Subcutaneous abdominal adipose tissue (tissue), 5 donors: ENCODE measurements at regions not wholly inside any gene's neighbourhood (a gene's known extent, or its start where the extent isn't known, plus 50 kb on each side); places are given as distances from the start of the nearest gene placed in this dataset.

ENCODE experiments used
- H3K27ac ChIP-seq: one replicate; pipeline ENCODE4 v1.7.0; 2013; ENCODE audit warnings: low read depth, mild to moderate bottlenecking, inconsistent platforms, low read length, moderate library complexity
- H3K27me3 ChIP-seq, 5 donors: one replicate each; pipeline ENCODE4 v1.7.0; 2013; ENCODE audit warnings: low read length in 5 of 5, inconsistent platforms in 1 of 5; ENCODE audit not compliant: control insufficient read depth in 5 of 5, insufficient read depth in 4 of 5
- H3K36me3 ChIP-seq, 5 donors: one replicate each; pipeline ENCODE4 v1.7.0; 2013; ENCODE audit warnings: low read length in 5 of 5; ENCODE audit not compliant: control insufficient read depth in 5 of 5, insufficient read depth in 5 of 5
- H3K4me1 ChIP-seq, 5 donors: one replicate each; pipeline ENCODE4 v1.7.0; 2013; ENCODE audit warnings: low read length in 5 of 5, mild to moderate bottlenecking in 3 of 5, moderate library complexity in 1 of 5; ENCODE audit not compliant: control insufficient read depth in 5 of 5, insufficient read depth in 5 of 5
- H3K4me3 ChIP-seq, 5 donors: one replicate each; pipeline ENCODE4 v1.7.0; 2013; ENCODE audit warnings: low read length in 5 of 5, low read depth in 1 of 5
- H3K9ac ChIP-seq, 5 donors: one replicate each; pipeline ENCODE4 v1.7.0; 2013; ENCODE audit warnings: low read length in 5 of 5, mild to moderate bottlenecking in 4 of 5, moderate library complexity in 3 of 5
- H3K9me3 ChIP-seq, 5 donors: one replicate each; pipeline ENCODE4 v1.7.0; 2013; ENCODE audit warnings: low read length in 5 of 5; ENCODE audit not compliant: control insufficient read depth in 5 of 5
- donor health status: healthy.
- donor health status: healthy.
- donor health status: healthy.
- donor health status: healthy.
- donor health status: healthy.

DNA sequence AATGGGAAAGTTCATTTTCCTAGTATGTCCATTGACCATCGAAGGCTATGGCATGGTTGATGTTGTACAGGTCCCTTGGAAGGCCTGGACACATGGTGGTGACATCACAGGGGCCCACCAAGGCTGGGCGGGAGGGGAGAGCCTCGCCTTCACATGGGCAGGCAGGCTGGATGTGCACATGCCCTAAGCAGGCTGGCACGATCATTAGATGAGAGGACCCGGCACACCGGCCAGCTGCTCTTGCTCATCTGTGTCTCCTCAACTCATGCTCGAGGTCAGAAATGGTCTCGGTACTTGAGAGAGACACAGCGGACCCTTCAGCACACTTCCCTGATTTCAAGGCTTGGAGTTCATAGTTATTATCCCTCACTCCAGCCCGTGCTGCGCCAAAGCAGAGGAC lies 416.9 kb upstream of the ZFHX3 start:
- Histone ChIP-seq H3K9me3 (peaks cover 0 to 7% (median 2%) of the 10 kb centered on the region in 5 donors), H3K27me3 (peaks cover 0 to 7% (median 0%) of the 10 kb centered on the region in 5 donors), H3K36me3 (no peaks in the 10 kb centered on the region), H3K27ac (no peak overlapping the region), H3K9ac (no peak overlapping the region), H3K4me3 (no peak overlapping the region), H3K4me1 (no peaks in the 10 kb centered on the region)

DNA sequence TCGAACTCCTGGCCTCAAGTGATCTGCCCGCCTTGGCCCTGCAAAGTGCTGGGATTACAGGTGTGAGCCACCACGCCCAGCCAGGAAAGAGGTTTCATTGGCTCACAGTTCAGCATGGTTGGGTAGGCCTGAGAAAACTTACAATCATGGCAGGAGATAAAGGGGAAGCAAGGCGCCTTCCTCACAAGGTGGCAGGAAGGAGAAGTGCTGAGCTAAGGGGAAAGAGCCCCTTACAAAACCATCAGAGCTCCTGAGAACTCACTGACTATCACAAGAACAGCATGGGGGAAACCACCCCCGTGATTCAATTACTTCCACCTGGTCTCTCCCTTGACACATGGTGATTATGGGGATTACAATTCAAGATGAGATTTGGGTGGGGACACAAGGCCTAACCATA lies 411.7 kb upstream of the ZFHX3 start:
- no peak overlapping the region for H3K4me3 ChIP-seq
- H3K27ac ChIP-seq = no peak overlapping the region
- H3K9ac ChIP-seq = no peak overlapping the region
- H3K36me3 ChIP-seq = no peaks in the 10 kb centered on the region
- H3K9me3 ChIP-seq = peaks cover 0 to 7% (median 5%) of the 10 kb centered on the region in 5 donors
- H3K4me1 ChIP-seq = no peaks in the 10 kb centered on the region
- no peaks in the 10 kb centered on the region for H3K27me3 ChIP-seq

DNA sequence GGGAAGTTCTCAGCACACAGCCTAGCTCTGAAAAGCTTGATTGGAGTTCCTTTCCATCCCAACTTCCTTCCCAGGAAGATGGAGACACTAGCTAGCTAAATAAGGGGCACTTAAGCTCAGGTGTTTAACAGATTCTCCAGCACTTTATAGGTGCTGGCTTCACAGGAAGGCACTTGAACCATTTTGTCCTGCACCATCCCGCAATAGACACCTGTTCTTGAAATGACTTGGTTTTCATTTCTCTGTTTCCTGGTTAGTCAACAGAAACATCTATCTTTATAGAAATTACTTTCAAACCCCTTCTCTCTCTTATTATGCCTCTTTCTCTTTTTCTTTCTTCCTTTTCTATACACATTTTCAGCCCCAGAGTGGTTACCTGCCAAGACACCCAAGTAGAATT lies 409.9 kb upstream of the ZFHX3 start:
- no peak overlapping the region for H3K27ac ChIP-seq
- no peaks in the 10 kb centered on the region for H3K36me3 ChIP-seq
- H3K27me3 ChIP-seq = no peaks in the 10 kb centered on the region
- no peaks in the 10 kb centered on the region for H3K4me1 ChIP-seq
- H3K9me3 ChIP-seq = peaks cover 0 to 7% (median 5%) of the 10 kb centered on the region in 5 donors
- no peak overlapping the region for H3K4me3 ChIP-seq
- H3K9ac ChIP-seq = no peak overlapping the region

DNA sequence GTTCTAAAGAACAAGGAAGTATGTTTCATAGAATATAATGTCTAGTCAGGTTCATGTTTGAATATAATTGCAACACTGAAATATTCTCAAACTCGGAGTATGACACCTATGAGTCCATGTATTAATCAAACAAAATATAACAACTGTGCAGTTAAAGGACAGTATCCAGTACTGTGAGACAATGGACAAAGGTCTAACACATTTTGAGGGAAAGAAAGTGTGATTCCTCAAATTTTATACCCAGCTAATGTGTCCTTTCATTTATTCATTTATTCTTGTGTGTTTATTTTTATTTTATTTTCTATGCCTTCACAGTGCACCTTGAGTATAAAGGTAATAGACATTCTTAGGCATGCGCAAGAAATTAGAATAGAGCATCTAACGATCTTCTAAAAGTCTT lies 401.0 kb upstream of the ZFHX3 start:
- Histone ChIP-seq H3K4me3 (no peak overlapping the region), H3K9ac (no peak overlapping the region), H3K27ac (no peak overlapping the region), H3K36me3 (no peaks in the 10 kb centered on the region), H3K27me3 (no peaks in the 10 kb centered on the region), H3K9me3 (peaks cover 2 to 25% (median 18%) of the 10 kb centered on the region in 5 donors), H3K4me1 (no peaks in the 10 kb centered on the region)

DNA sequence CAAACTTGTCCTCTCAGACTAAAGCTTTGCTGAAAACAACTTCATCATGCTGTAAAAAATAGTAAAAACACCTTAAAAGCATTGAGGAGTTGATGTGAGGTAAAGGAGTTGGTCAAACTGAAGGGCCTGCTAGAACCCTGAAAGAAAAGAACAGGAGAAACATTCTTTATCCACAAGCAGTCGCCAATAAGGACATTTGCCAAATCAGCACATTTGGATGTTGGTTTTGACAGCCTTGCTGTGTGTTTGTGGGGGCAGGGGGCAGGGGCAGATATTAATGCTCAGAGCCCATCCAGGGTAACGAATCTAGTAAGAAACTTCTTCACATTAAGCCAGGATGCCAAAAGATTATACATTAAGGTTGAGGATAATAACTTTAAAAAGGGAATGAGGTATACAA lies 399.9 kb upstream of the ZFHX3 start:
- Histone ChIP-seq H3K4me3 (no peak overlapping the region), H3K9me3 (peaks cover 2 to 25% (median 18%) of the 10 kb centered on the region in 5 donors), H3K27ac (no peak overlapping the region), H3K27me3 (no peaks in the 10 kb centered on the region), H3K4me1 (no peaks in the 10 kb centered on the region), H3K9ac (no peak overlapping the region), H3K36me3 (no peaks in the 10 kb centered on the region)

DNA sequence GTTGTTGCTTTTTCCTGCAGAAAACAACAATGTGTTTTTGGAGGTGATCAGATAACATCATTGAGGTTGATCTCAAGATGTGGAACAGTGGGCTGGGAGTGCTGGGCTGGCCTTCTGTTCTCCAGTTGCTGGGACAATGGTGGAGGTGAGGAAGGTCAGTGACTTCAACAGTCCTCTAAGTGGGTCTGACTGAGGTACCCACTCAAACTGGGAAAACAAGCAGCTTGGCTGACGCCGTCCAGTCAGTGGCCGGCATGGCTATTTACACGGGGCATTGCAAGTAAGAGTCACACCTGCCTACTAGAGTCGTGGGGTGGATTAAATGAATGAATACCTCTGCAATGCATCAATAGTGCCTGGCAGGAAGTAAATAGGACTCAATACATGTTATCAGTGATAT lies 386.7 kb upstream of the ZFHX3 start:
- Histone ChIP-seq H3K9ac (no peak overlapping the region), H3K4me1 (no peaks in the 10 kb centered on the region), H3K27me3 (peaks cover 0 to 2% (median 0%) of the 10 kb centered on the region in 5 donors), H3K9me3 (peaks cover 0 to 4% (median 0%) of the 10 kb centered on the region in 5 donors), H3K27ac (no peak overlapping the region), H3K36me3 (no peaks in the 10 kb centered on the region), H3K4me3 (no peak overlapping the region)

DNA sequence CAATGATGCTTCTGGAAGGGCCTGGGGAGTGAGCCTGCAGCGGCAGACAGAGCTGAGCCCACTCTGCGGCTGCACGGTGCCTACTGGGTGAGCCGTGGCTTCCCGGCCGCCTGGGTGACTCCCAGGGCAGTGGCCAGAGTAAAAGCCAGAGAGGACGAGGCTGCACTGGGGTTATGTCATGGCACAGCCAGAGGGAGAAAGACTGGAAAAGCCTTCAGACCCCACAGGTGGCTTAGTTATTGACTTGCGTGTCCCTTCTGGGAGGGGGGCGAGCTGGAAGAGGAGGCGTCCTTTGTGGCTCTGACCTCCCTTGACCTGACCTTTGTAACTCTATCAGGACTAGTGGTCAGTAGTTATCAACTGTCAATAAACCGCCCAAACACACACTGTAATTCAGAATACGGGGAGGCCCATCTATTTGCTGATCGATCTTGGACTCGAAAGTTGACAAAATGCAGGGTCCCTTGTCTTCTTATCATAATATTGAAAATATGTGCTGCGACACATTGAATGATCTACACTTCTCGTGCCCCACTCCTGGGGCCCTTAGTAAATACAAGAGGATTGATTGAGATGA lies 385.9 kb upstream of the ZFHX3 start:
- peaks cover 0 to 4% (median 0%) of the 10 kb centered on the region in 5 donors for H3K9me3 ChIP-seq
- H3K27me3 ChIP-seq = peaks cover 0 to 2% (median 0%) of the 10 kb centered on the region in 5 donors
- H3K9ac ChIP-seq = no peak overlapping the region
- H3K4me3 ChIP-seq = no peak overlapping the region
- no peak overlapping the region for H3K27ac ChIP-seq
- H3K36me3 ChIP-seq = no peaks in the 10 kb centered on the region
- H3K4me1 ChIP-seq = no peaks in the 10 kb centered on the region

DNA sequence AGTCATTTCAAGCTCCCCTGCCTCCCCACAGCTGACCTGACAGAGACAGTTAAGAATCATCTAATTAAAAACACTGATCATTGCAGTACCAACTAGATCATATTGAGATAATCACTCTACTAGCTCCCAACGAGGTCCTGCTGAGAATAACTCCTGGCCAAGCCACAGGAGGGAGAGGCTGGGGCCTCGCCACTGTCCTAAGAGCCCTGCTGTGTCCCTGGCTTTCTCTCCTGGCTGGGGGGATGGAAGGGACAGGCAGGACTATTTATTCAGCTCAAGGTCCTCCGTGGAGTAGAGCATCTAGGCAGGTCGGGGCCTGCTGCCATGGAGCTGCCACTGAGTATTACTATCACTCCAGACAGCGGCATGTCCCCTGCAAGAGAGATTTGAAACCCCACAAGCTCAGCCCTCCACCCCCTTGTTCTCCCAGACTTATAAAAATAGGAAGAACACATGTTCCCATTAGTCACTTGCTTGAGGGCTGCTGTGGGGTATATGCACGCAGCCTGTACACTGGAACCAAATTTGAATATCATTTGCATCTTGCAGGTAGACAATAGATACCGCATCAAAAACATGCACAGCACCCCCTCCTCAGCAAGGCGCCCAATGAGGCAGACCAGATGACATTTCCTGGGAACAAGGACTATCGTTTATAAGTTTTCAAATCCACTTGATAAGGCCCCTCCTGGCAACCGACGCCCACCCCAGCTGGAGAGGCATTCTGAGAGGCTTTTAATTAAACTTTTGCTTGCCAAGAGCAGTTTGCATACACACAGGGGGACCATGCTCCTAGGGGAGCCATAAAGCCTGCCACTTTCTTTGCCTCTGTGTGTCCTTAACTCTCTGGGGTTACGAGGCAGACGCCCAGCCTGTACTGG lies 385.2 kb upstream of the ZFHX3 start:
- Histone ChIP-seq H3K9me3 (peaks cover 0 to 4% (median 0%) of the 10 kb centered on the region in 5 donors), H3K27ac (no peak overlapping the region), H3K27me3 (peaks cover 0 to 2% (median 0%) of the 10 kb centered on the region in 5 donors), H3K4me3 (no peak overlapping the region), H3K9ac (no peak overlapping the region), H3K4me1 (no peaks in the 10 kb centered on the region), H3K36me3 (no peaks in the 10 kb centered on the region)

DNA sequence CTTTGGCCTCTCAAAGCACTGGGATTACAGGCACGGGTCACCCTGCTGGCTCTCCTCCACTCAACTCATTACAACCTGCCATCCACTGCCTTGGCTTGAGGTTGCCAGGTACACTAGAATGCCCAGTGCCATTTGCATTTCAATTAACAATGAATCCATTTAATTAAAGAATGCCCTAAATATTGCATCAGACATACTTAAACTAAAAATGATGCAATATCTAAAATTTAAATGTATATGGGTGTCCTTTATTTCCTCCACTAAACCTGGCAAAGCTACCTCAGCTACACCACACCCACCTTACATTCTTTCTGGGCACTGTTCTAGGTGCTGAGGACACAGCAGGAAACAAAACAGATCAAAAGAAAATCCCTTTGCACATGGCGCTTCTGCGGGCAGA lies 382.2 kb upstream of the ZFHX3 start:
- H3K27ac ChIP-seq = no peak overlapping the region
- no peaks in the 10 kb centered on the region for H3K36me3 ChIP-seq
- peaks cover 0 to 4% (median 0%) of the 10 kb centered on the region in 5 donors for H3K9me3 ChIP-seq

DNA sequence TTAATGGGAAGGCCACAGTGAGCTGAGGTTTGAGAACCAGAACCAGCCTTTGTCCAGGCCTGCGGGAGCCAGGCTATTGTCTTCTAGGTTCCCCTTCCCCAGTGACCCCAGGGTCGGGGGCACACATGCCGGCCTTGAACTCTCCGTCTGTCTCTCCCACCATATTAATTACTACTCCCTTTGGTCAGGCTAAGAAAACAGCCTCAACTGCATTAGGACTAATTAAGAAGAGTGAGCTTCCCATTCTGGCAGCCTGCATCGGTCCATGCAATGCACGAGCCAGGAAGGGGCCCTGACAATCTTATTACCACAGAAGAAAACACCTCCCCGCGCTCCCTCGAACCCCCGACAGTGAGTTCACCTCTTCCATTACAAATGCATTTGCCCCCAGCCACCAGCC lies 380.2 kb upstream of the ZFHX3 start:
- H3K27me3 ChIP-seq = peaks cover 0 to 2% (median 0%) of the 10 kb centered on the region in 5 donors
- no peak overlapping the region for H3K9ac ChIP-seq
- H3K4me3 ChIP-seq = no peak overlapping the region
- no peaks in the 10 kb centered on the region for H3K4me1 ChIP-seq
- no peak overlapping the region for H3K27ac ChIP-seq
- H3K9me3 ChIP-seq = peaks cover 0 to 4% (median 0%) of the 10 kb centered on the region in 5 donors
- no peaks in the 10 kb centered on the region for H3K36me3 ChIP-seq

More for the DNA sequence above, 382.2 kb upstream of the ZFHX3 start:
- Histone ChIP-seq H3K9ac (no peak overlapping the region), H3K27me3 (no peaks in the 10 kb centered on the region), H3K4me1 (no peaks in the 10 kb centered on the region), H3K4me3 (no peak overlapping the region)
